Thyroid gland (tissue), 4 donors: ENCODE measurements at regions not wholly inside any gene's neighbourhood (a gene's known extent, or its start where the extent isn't known, plus 50 kb on each side); places are given as distances from the start of the nearest gene placed in this dataset.

Experiments
- DNase-seq, 2 donors: peaks; one replicate each; pipeline ENCODE4 v3.0.0-alpha.2; 2019
- H3K27ac ChIP-seq, 3 donors: fragments of 200-600 bp; sonication (generic); 1 replicate in 2 of 3; 2 replicates in 1 of 3; pipeline ENCODE4 v1.5.1; 2016 to 2019; ENCODE audit warnings: mild to moderate bottlenecking in 1 of 3, moderate library complexity in 1 of 3
- H3K27me3 ChIP-seq: fragments of 200-600 bp; sonication (generic); one replicate; pipeline ENCODE4 v1.5.1; 2019
- H3K36me3 ChIP-seq, 2 donors: fragments of 200-600 bp; sonication (generic); one replicate each; pipeline ENCODE4 v1.5.1; 2016 to 2019
- H3K4me1 ChIP-seq, 2 donors: fragments of 200-600 bp; sonication (generic); one replicate each; pipeline ENCODE4 v1.5.1; 2017 to 2019
- H3K4me3 ChIP-seq, 3 donors: fragments of 200-600 bp; sonication (generic); replicated peaks in 1 of 3; 1 replicate in 2 of 3; 2 replicates in 1 of 3; pipeline ENCODE4 v1.5.1; 2016; ENCODE audit warnings: mild to moderate bottlenecking in 1 of 3
- H3K9me3 ChIP-seq: fragments of 200-600 bp; sonication (generic); one replicate; pipeline ENCODE4 v1.5.1; 2017
- CTCF ChIP-seq, 6 experiments: fragments of 200-600 bp in 3 of 6; fragments of 450-650 bp in 3 of 6; sonication (generic) in 3 of 6; IDR thresholded peaks; one replicate each; pipeline ENCODE4 v1.5.1; 2016 to 2019; ENCODE audit warnings: antibody characterized with exemption in 6 of 6, mild to moderate bottlenecking in 2 of 6, inconsistent platforms in 1 of 6, moderate library complexity in 1 of 6
- POLR2A ChIP-seq, 2 donors: fragments of 450-650 bp; IDR thresholded peaks; one replicate each; pipeline ENCODE4 v1.6.1; 2017; ENCODE audit warnings: antibody characterized with exemption in 2 of 2, mild to moderate bottlenecking in 2 of 2, moderate library complexity in 1 of 2
- WGBS, 2 donors: methylation state at CpG; one replicate each; pipeline ENCODE4 v1.1.5; 2017; 5-methylcytosine and 5-hydroxymethylcytosine counted together
- intact Hi-C: fragments of 100-400 bp; cut with DNase I; formaldehyde crosslinking; loops from one replicate; pipeline ENCODE4 v1.15.1; 2023

- intact Hi-C loops, result no loop called here
- no peaks in the 10 kb centered on the region for H3K36me3 ChIP-seq
- no peaks in the 10 kb centered on the region for H3K4me1 ChIP-seq
- no peak for DNase-seq
- no peak overlapping the region for H3K27ac ChIP-seq
- no peaks in the 10 kb centered on the region for H3K27me3 ChIP-seq
- no peak overlapping the region for H3K4me3 ChIP-seq
- WGBS, 2 donors, result 52 to 54% methylated on average over 1 of the region's 1 CpG
- no peaks in the 10 kb centered on the region for H3K9me3 ChIP-seq
- TF ChIP-seq POLR2A (IDR thresholded peaks at IDR 0.05) (no peak), CTCF (IDR thresholded peaks at IDR 0.05) (no peak)
Observed at GRCh38 chr18:68462766-68463165, 252.1 kb downstream of the TMX3 start.

- no peak for DNase-seq
- H3K27me3 ChIP-seq, result no peaks in the 10 kb centered on the region
- H3K4me1 ChIP-seq, result no peaks in the 10 kb centered on the region
- TF ChIP-seq POLR2A (IDR thresholded peaks at IDR 0.05), result no peak
- TF ChIP-seq CTCF (IDR thresholded peaks at IDR 0.05), result no peak
- no peaks in the 10 kb centered on the region for H3K9me3 ChIP-seq
- no peak overlapping the region for H3K4me3 ChIP-seq
- no peak overlapping the region for H3K27ac ChIP-seq
- 92 to 98% methylated on average over 1 of the region's 1 CpG for WGBS, 2 donors
- no peaks in the 10 kb centered on the region for H3K36me3 ChIP-seq
- intact Hi-C loops, result no loop called here
Observed at GRCh38 chr18:68462148-68462547, 252.8 kb downstream of the TMX3 start.

GRCh38 chr18:68461481-68462018, 253.4 kb downstream of the TMX3 start:
- Histone ChIP-seq H3K36me3 (no peaks in the 10 kb centered on the region), H3K27me3 (no peaks in the 10 kb centered on the region), H3K4me3 (no peak overlapping the region), H3K27ac (no peak overlapping the region), H3K4me1 (no peaks in the 10 kb centered on the region), H3K9me3 (no peaks in the 10 kb centered on the region)
- WGBS, 2 donors, result 39 to 48% methylated on average over 3 of the region's 3 CpGs
- intact Hi-C loops, result no loop called here
- TF ChIP-seq CTCF (IDR thresholded peaks at IDR 0.05) (no peak), POLR2A (IDR thresholded peaks at IDR 0.05) (no peak)
- DNase-seq, result no peak

- no peaks in the 10 kb centered on the region for H3K9me3 ChIP-seq
- H3K27ac ChIP-seq, result no peak overlapping the region
- no peak overlapping the region for H3K4me3 ChIP-seq
- 88 to 94% methylated on average over 12 of the region's 12 CpGs for WGBS, 2 donors
- H3K36me3 ChIP-seq, result no peaks in the 10 kb centered on the region
- H3K4me1 ChIP-seq, result no peaks in the 10 kb centered on the region
- TF ChIP-seq CTCF (IDR thresholded peaks at IDR 0.05) (no peak), POLR2A (IDR thresholded peaks at IDR 0.05) (no peak)
- DNase-seq, result no peak
- no peaks in the 10 kb centered on the region for H3K27me3 ChIP-seq
- intact Hi-C loops, result no loop called here
Observed at GRCh38 chr18:68459968-68460367, 254.9 kb downstream of the TMX3 start.

GRCh38 chr18:68456985-68457384, 257.9 kb downstream of the TMX3 start:
- no peak overlapping the region for H3K4me3 ChIP-seq
- H3K27ac ChIP-seq, result no peak overlapping the region
- H3K4me1 ChIP-seq, result no peaks in the 10 kb centered on the region
- 89 to 92% methylated on average over 4 of the region's 4 CpGs for WGBS, 2 donors
- no peaks in the 10 kb centered on the region for H3K36me3 ChIP-seq
- intact Hi-C loops, result no loop called here
- TF ChIP-seq CTCF (IDR thresholded peaks at IDR 0.05) (no peak), POLR2A (IDR thresholded peaks at IDR 0.05) (no peak)
- H3K9me3 ChIP-seq, result no peaks in the 10 kb centered on the region
- DNase-seq, result no peak
- H3K27me3 ChIP-seq, result no peaks in the 10 kb centered on the region
